KOPT-K1 (cell line): ENCODE measurements at regions not wholly inside any gene's neighbourhood (a gene's known extent, or its start where the extent isn't known, plus 50 kb on each side); places are given as distances from the start of the nearest gene placed in this dataset.
"Not testable (repeated sequence)": the region's sequence is repeated elsewhere in the genome, so short reads cannot be mapped to it uniquely, and the experiment has no call there.

Experiments used
- H3K27ac ChIP-seq: fragments of 200-600 bp; sonication (generic); 2 replicates; pipeline ENCODE4 v1.5.1; 2016; ENCODE audit warnings: antibody characterized with exemption, mild to moderate bottlenecking, low read depth, low read length; ENCODE audit not compliant: poor library complexity, severe bottlenecking
- H3K36me3 ChIP-seq: fragments of 200-600 bp; sonication (generic); 2 replicates; pipeline ENCODE4 v1.5.1; 2017; ENCODE audit warnings: antibody characterized with exemption, mild to moderate bottlenecking, low read length, moderate library complexity; ENCODE audit not compliant: insufficient read depth
- H3K9me3 ChIP-seq: fragments of 200-600 bp; sonication (generic); 2 replicates; pipeline ENCODE4 v1.5.1; 2017; ENCODE audit warnings: antibody characterized with exemption, low read length, mild to moderate bottlenecking; ENCODE audit not compliant: insufficient read depth, poor library complexity, severe bottlenecking

DNA sequence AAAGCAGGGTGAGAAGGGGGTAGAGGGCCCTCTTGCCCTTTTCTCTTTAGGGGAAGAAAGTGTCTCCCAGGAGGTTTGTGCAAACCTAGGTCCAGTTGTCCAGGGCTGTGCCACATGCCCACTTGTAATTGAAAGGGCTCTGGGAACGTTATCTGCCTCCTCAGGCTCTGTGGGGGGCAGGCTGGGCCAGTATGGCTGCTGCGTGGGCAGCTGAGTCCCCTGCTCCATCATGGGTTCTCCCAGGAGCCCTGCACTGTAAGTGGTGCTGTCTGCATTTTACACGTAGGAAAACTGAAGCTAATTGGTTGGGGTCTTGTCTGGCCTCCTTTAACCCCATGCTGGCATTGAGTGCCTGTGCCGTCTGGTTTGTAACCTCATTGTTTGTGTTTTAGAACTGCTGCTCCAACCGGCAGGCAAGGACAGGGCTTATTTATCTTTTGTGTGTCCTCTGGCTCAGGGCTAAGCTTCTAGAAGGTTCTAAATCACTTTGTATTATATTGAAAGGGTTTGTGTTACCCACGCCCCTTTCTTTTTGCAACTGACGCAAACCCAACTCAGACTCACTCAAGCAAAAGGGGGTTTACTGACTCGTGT lies 117.7 kb upstream of the CIBAR2 start:
- Histone ChIP-seq H3K27ac (no peak overlapping the region), H3K36me3 (no peaks in the 10 kb centered on the region), H3K9me3 (peaks cover 6% of the 10 kb centered on the region)

DNA sequence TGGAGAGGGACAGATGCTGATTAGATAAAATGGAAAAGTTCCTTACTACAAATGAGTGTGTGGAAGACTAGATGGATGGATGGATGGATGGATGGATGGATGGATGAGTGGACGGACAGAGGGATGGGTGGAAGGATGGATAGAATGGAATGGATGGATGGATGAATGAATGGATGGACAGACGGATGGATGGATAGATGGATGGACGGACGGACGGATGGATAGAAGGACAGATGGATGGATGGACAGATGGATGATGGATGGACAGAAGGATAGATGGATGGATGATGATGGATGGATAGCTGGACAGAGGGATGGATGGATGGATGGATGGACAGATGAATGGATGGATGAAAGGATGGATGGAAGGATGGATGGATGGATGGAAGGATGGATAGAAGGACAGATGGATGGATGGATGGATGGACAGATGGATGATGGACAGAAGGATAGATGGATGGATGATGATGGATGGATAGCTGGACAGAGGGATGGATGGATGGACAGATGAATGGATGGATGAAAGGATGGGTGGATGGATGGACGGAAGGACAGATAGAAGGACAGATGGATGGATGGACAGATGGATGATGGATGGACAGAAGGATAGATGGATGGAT lies 118.6 kb upstream of the CIBAR2 start:
- not testable (repeated sequence) for H3K36me3 ChIP-seq, H3K27ac ChIP-seq, H3K9me3 ChIP-seq

DNA sequence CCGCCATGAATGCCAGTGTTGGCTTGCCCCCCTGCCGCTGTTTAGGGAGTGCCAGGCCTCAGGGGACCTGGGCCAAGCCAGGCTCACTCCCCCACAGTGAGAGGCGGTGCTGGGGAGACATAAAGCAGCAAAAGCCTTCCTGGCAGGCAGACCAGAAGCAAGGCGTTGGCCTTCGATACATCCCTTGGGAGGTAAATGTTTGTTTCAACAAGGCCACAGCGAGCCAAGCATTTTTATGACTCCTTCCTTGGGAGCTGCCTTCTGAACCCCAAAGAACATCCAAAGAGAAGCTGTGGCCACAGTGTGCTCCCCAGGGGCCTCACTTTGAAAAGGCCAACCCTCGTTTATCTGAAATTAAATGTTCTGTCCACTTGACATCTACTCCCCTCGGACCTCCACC lies 119.7 kb upstream of the CIBAR2 start:
- H3K36me3 ChIP-seq, result no peaks in the 10 kb centered on the region
- H3K27ac ChIP-seq, result no peak overlapping the region
- no peaks in the 10 kb centered on the region for H3K9me3 ChIP-seq

DNA sequence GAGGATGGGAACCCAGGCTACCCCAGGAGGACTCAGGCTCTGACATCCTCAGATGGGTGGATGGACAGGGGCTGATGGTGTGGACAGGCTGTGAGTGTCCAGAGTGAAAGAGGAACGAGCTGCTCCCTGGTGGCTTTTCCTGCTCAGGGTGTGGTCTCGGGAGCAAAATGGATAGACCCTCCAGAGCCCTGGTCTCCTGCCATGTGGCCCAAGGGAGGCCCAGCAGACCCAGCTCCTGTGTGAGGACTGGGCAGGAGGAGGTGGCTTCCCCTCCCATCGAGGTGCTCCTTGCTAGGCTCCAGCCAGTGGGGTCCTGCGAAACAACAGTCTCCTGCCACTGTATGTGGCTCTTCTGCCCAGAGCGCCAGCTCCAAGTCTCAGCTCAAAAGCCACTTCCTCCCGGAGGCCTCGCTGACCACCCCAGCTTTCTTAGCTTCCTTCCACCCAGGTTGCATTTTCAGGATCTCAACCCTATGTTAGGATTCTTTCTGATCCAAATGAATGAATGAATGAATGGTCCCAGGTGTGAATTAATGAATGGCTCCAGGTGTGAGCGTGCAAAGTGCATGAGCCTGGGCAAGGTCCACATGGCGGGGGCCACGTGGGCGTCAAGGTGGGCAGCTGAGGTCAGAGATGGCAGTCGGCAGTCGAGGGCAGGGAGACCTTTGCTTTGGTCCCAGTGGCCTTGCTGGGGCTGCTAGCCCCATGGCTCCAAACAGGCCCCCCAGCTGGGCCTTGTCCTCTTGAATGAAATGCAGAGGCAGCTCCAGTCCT lies 120.3 kb upstream of the CIBAR2 start:
- no peak overlapping the region for H3K27ac ChIP-seq

DNA sequence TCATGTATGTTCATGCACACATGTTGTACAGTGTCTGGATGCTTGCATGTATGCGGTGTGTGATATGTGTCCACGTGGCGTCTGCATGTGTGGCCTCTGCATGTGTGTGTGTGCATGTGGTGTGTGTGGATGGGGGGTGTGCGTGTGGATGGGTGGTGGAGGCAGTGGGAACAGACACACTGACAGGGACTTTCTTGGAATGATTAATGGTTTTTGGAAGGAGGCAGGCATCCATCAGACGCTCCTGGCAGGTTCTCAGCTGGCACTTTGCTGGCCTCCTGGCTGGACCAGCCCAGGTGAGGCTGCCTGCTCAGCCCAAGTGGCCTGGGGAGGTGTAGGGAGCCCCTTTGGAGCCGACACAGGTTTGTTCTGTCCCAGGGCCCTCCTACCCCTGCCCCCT lies 121.2 kb upstream of the CIBAR2 start:
- Histone ChIP-seq H3K9me3 (no peaks in the 10 kb centered on the region), H3K27ac (no peak overlapping the region)

More for the DNA sequence above, 120.3 kb upstream of the CIBAR2 start:
- Histone ChIP-seq H3K9me3 (no peaks in the 10 kb centered on the region), H3K36me3 (no peaks in the 10 kb centered on the region)

DNA sequence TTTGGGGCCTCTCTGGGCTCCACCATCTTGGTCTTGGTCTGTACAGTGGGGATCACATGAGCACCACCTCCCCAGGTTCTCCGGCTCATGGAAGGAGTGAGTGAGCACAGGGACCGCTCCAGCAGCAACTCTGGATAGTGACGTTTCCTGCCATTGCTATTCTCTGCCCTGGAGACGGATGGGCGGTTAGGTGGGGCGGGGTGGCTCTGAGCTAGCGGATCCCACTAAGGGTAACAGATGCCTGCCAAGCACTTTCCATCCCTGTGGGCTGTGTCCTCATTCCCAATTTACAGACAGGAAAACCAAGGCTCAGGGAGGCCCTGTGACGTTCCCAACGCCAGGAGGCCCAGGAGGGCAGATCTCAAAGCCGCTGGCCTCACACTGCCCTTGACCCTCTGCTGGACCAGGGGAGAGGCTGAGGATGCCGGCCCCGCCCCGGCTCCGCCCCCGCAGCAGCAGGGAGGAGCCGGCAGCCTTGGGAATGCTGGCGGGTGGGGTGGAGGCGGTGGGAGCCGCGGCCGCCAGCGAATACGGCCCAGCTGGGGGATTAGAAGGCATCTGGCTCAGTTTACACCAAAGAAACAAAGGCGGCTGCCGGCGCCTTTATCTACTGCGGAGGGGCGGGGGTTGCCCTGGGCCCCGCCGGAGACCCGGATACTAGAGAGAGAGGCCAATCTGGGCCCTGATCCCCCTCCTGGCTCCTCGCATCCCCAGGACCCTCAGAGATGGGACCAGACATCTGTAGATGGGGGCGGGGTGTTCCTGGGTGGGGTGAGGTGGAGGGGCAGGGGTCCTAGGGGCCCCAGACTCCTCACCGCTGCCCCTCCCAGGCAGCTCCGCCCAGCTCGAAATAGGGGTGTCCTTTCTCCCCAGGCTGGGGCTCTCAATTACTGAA lies 122.3 kb upstream of the CIBAR2 start:
- no peaks in the 10 kb centered on the region for H3K9me3 ChIP-seq
- no peaks in the 10 kb centered on the region for H3K36me3 ChIP-seq
- no peak overlapping the region for H3K27ac ChIP-seq

More for the DNA sequence above, 121.2 kb upstream of the CIBAR2 start:
- no peaks in the 10 kb centered on the region for H3K36me3 ChIP-seq

DNA sequence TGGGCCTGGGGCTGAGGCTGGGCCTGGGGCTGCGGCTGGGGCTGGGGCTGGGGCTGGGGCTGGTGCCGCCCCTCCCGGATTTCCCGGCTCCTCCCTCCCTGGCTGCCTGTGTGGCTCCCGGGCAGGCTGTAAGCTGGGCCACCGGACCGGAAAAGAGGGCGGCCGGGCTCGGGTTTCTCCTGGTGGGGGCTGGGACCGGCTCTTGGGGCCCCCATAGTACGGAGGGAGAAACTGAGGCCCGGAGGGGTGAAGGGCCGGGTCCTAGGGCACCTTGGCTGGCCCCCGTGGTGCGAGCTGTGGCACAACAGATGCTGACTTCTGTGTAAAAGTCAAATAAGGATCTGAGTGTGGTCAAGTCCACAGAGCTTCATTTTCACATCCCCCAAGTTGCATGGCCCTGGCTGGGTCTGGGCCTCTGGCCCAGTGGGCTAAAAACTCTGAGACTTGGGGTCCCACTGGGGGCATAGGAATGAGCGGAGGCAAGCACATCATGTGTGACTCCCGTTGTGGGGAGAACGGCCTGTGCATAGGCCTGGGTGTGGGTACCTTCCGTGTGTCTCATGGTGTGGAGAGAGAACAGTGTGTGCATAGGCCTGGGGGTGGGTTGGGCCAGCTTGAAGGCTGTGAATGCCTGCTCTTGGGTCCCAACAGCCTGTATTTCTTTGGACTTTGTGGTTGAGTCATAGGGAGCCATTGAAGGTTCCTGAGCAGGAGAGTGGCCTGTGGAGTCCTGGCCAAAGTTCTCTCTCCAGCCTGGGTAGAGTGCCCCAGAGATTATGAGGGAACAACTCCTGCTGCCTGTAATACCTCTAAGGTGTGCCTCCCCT lies 123.9 kb upstream of the CIBAR2 start:
- Histone ChIP-seq H3K9me3 (no peaks in the 10 kb centered on the region), H3K36me3 (no peaks in the 10 kb centered on the region), H3K27ac (no peak overlapping the region)

DNA sequence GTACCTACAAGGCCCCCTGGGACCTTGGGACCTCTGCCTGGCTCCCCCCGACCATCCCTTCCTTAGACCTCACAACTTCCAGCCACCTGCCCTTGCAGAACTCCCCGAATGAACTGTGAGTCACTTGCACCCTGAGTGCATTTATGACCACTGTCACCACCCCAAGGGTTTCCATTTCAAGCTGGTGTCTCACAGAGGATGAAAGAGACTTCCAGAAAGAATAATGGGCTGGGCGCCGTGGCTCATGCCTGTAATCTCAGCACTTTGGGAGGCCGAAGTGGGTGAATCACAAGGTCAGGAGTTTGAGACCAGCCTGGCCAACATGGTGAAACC lies 124.5 kb upstream of the CIBAR2 start:
- Histone ChIP-seq H3K27ac (no peak overlapping the region), H3K9me3 (no peaks in the 10 kb centered on the region), H3K36me3 (no peaks in the 10 kb centered on the region)

DNA sequence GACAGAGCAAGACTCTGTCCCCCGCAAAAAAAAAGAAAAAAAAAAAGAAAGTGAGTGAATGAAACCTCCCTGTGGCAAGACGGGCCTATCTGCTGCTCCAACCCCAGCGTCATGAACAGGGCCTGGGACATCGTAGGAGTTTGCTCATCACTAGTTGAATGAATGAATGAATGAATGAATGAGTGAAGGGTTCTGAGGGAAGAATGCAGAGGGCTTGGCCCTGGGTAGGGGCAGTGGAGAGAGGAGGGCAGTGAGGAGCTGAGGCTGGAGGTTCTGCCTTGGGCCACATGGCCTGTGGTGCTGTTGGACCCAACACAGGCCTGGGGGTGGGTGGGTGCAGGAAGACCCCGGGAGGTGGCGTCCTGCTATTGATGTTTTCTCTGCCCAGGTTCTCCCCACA lies 125.5 kb upstream of the CIBAR2 start:
- Histone ChIP-seq H3K27ac (no peak overlapping the region), H3K36me3 (no peaks in the 10 kb centered on the region), H3K9me3 (no peaks in the 10 kb centered on the region)

DNA sequence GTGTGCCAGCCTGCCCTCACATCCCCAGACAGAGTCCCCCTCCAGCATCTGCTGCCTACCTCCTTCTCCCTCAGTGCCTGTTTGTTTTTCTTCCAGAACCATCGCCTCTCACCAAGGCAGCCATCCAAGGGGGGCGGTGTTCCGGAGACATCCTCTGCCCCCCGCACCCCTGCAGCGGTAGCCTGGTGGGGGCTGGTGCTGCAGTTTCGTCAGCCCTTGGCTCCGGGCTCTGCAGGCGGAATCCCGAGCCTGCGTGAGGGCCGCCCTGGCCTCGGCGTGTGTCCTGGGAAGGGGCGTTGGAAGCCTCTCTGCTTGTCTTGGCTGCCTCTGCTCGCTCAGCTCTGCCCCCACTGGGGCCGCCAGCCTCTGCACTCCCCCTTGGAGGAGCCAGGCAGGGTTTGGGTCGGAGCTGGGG lies 126.0 kb upstream of the CIBAR2 start:
- H3K36me3 ChIP-seq, result no peaks in the 10 kb centered on the region
- no peaks in the 10 kb centered on the region for H3K9me3 ChIP-seq
- no peak overlapping the region for H3K27ac ChIP-seq

DNA sequence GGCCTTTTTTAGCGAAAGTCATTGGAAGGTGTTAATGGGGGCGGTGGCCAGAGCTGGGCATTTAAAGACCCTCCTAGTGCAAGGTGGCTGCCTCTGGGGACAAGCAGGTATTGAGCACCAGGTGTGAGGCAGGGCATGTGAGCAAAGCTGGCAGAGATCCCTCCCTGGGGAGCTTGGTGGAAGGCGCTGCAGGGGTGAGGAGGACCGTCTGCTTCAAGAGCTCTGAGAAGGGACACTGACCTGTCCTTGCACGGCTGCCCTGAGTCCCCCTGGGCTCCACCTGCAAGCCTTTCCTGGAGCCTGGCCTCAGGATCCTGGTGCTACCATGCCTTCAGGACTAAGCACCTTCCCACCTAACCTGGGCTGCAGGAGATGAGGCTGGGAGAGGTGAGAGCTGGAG lies 127.0 kb upstream of the CIBAR2 start:
- Histone ChIP-seq H3K36me3 (no peaks in the 10 kb centered on the region), H3K9me3 (no peaks in the 10 kb centered on the region), H3K27ac (no peak overlapping the region)

DNA sequence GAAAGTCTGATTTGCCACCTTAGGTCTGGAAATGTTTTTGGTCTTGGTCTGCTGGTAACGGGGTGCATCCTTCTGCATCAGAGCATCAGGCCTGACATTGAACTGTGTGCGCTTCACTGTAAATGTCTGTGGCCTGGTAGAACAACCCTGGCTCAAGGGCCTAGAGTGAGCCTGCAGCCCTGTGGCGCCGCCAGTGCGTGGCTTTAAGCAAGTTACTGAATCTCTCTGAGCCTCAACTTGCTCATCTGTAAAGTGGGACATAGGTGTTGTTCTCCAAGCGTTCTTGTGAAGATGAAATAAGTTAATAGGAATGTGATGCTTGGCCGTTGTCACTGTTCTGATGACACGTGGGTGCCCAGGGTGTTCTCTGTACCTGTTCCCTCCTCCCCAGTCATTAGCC lies 127.6 kb upstream of the CIBAR2 start:
- Histone ChIP-seq H3K9me3 (no peaks in the 10 kb centered on the region), H3K36me3 (no peaks in the 10 kb centered on the region), H3K27ac (no peak overlapping the region)

DNA sequence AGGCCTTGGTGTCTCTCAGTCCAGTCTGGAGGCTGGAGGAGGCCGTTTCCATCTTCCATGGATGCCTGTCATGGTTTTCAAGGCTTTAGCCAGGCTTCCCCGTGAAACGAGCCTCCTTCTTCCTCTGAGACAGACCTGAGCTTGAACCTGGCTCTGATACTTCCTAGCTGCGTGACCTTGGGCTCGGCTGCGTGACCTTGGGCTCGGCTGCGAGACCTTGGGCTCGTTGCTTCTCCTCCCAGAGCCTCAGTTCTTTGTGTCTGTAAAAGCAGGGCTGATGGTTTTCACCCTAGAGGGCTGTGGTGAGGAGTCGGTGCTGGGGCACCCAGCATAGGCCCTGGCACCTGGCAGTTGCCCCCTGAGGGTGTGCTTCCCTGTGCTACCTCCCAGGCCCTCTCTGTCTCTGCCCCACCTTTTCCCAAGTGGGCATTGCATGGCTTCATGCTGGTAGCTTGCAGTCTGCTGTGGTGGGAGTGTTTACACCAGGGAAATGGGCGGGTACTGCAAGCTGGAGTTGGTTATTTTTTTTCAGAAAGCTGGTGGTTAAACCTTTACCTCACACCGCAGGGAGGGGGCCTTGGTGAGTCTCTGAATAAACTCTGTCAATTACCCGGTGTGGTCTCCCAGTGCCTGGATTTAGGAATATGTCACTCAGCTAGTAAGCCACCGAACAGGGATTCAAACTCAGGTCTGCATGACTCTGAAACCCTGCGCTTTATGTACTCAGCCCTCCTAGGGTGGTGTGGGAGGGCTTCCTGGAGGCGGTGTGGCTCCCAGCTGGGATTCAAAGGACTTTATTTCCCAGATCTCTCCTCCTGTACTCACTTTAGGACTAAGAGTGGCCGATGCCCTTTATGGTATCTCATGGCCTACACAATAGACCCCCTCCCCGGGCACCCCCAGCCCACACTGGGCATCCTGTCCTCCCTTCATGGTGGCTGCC lies 129.0 kb upstream of the CIBAR2 start:
- H3K36me3 ChIP-seq, result no peaks in the 10 kb centered on the region
- H3K27ac ChIP-seq, result no peak overlapping the region
- no peaks in the 10 kb centered on the region for H3K9me3 ChIP-seq

DNA sequence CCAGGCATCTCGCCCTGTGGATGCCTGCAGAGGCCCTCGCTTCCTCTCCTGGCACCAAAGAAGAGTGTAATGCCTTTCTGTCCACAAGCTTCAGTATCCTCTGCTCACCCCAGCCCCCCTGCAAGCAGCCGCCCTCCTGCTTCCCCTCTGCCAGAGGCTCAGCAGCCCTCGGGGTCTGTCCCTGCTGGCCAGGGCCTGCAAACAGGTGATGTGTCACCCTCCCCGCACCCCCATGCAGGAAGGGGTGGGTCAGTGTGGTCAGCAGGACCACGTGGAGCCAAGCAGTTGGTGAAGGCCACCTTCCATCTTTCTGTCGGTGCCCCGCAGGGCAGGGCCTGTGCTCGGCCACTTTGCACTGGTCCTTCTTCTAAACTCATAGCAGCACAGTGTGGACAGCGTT lies 129.9 kb upstream of the CIBAR2 start:
- H3K9me3 ChIP-seq, result no peaks in the 10 kb centered on the region
- no peaks in the 10 kb centered on the region for H3K36me3 ChIP-seq
- no peak overlapping the region for H3K27ac ChIP-seq
